ENCODE measurements at regions not wholly inside any gene's neighbourhood (a gene's known extent, or its start where the extent isn't known, plus 50 kb on each side); places are given as distances from the start of the nearest gene placed in this dataset.

DNA sequence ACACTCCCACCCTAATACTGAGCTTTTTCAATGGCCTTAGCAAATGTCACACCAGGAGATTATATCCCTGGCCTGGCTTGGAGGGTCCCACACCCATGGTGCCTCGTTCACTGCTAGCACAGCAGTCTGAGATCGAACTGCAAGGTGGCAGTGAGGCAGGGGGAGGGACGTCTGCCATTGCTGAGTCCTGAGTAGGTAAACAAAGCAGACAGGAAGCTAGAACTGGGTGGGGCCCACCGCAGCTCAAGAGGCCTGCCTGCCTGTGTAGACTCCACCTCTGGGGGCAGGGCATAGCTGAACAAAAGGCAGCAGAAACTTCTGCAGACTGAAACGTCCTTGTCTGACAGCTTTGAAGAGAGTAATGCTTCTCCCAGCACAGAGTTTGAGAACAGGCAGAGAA lies 338.9 kb upstream of the MBL2 start:
- H3K27ac ChIP-seq: no peak overlapping the region
- no peak overlapping the region for H3K4me3 ChIP-seq
- no peak for DNase-seq (ENCODE audit: low spot score)
- TF ChIP-seq, protein P1, sequence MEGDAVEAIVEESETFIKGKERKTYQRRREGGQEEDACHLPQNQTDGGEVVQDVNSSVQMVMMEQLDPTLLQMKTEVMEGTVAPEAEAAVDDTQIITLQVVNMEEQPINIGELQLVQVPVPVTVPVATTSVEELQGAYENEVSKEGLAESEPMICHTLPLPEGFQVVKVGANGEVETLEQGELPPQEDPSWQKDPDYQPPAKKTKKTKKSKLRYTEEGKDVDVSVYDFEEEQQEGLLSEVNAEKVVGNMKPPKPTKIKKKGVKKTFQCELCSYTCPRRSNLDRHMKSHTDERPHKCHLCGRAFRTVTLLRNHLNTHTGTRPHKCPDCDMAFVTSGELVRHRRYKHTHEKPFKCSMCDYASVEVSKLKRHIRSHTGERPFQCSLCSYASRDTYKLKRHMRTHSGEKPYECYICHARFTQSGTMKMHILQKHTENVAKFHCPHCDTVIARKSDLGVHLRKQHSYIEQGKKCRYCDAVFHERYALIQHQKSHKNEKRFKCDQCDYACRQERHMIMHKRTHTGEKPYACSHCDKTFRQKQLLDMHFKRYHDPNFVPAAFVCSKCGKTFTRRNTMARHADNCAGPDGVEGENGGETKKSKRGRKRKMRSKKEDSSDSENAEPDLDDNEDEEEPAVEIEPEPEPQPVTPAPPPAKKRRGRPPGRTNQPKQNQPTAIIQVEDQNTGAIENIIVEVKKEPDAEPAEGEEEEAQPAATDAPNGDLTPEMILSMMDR (IDR thresholded peaks at IDR 0.05): no peak

DNA sequence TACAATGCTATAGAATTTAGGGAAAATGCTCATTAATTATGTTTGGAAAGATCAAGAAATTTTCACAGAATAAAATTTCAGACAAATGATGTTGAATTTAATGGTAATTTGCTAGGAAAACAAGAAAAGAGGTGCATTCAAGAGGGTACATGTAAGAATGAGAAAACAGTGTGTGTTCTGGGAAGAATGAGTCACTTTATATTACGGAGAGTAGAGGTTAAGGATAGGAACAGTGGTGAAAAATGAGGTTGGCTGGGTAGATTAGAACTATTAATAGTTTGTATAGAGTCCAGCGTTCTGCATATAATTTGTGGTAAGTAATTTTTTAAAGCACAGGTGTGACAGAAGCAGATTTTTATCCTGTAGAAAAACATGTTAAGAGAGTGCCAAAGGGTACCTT lies 336.7 kb upstream of the MBL2 start:
- Histone ChIP-seq H3K4me3 (no peak overlapping the region), H3K27ac (no peak overlapping the region)
- no peak for DNase-seq (ENCODE audit: low spot score)
- TF ChIP-seq, protein P1 (IDR thresholded peaks at IDR 0.05): no peak

DNA sequence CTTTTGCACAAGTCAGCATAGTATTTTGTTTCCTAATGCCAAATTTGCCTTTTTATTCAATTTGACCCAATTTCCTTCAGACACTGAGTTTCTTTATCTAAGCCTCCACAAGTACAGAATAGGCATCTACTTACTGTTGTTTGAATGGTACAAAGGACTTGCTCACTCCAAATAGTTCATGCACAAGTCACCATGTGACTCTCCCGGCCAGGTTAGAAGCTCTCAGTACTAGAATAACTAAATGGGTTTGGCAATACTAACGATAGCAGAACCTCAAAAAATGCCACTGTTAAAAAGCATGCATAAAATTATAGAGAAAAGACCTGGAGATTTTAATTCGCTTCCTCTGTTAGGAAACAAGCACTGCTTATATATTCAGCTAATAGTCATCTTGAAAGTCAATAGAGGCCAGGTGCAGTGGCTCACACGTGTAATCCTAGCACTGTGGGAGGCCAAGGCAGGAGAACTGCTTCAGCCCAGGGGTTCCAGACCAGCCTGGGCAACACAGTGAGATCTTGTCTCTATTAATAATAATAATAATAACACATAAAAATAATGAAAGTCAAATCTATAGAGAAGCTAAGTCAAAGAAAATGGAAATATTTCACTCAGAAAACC lies 335.8 kb upstream of the MBL2 start:
- Histone ChIP-seq H3K27ac (no peak overlapping the region), H3K4me3 (no peak overlapping the region)
- TF ChIP-seq, protein P1 (IDR thresholded peaks at IDR 0.05): no peak
- no peak for DNase-seq (ENCODE audit: low spot score)

DNA sequence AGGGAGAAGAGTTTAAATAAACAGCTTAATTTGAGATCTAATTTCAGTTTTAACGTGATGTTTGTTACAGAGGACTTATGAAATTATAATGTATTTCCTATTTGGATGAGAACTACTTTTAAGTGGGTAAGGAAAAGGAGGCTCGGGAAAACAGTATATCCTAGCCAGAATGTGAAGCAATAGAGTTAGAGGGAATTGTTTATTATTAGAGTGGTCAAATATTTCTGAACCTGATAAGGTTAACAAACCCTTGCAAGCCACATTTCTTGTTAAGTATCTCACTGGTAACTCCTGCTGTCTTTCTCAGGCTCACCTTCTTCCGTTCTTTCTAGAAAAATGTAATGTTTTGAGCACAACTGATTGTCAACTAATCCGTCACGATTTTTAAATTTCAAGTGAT lies 335.1 kb upstream of the MBL2 start:
- no peak overlapping the region for H3K27ac ChIP-seq
- TF ChIP-seq, protein P1 (IDR thresholded peaks at IDR 0.05): no peak
- no peak for DNase-seq (ENCODE audit: low spot score)
- H3K4me3 ChIP-seq: no peak overlapping the region

DNA sequence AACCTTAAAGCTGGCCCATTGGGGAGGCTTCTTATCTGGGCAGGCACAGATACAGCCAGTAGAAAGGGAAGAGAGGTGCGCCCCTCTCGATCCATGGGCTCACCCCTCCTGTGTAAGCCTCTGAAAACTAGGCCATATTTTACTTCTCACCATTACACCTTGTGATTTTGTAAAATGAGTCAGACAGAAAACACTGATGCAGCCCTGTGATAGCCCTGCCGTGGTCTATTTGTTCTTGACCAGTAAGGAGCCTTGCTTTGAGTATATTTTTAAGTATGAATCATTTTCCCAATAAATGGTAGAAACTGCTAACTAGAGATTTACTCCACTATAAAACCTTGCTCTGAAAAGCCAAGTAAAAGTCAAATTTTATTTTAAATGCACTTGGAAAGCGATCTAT lies 329.8 kb upstream of the MBL2 start:
- TF ChIP-seq, protein P1 (IDR thresholded peaks at IDR 0.05): no peak
- Histone ChIP-seq H3K27ac (no peak overlapping the region), H3K4me3 (no peak overlapping the region)
- no peak for DNase-seq (ENCODE audit: low spot score)

DNA sequence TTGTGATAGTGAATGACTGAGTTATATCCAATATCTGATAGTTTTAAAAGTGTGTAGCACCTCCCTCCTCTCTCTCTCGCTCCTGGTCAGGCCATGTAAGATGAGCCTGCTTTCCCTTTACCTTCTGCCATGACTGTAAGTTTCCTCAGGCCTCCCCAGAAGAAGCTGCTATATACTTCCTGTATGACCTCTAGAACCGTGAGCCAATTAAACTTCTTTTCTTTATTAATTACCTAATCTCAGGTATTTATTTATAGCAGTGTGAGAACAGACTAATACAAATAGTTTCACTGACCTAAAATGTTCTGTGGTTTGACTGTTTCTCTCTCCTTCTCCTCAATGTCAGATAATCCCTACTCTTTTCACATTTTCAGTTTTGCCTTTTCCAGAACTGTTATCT lies 321.3 kb upstream of the MBL2 start:
- TF ChIP-seq, protein P1 (IDR thresholded peaks at IDR 0.05): no peak
- Histone ChIP-seq H3K4me3 (no peak overlapping the region), H3K27ac (no peak overlapping the region)
- DNase-seq (ENCODE audit: low spot score): no peak

DNA sequence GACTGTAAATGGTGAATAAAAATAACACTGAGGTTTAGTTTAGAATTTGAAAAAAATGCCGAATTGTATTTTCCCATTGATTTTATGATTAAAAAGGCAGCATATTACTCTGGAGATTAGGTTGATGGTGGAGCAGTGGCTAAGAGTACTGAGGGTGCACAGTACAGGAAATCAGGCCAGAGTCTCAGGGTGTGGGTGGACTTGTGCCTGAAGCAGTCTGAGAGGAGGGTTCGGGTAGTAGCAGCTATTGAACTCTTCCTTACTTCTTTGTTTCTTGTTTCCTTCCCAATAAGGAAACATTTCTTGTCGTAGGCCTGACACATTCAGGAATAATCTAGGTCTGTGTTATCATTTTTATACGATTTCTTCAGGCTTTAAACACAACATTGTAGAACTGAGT lies 319.0 kb upstream of the MBL2 start:
- TF ChIP-seq, protein P1 (IDR thresholded peaks at IDR 0.05): no peak
- H3K4me3 ChIP-seq: no peak overlapping the region
- no peak overlapping the region for H3K27ac ChIP-seq
- DNase-seq (ENCODE audit: low spot score): no peak

Data from coronary artery (tissue), 2 donors.